GM10248 (cell line): ENCODE measurements at regions not wholly inside any gene's neighbourhood (a gene's known extent, or its start where the extent isn't known, plus 50 kb on each side); places are given as distances from the start of the nearest gene placed in this dataset.

ENCODE experiments used
- CTCF ChIA-PET: fragments of 300-600 bp; sonication (Branson Sonifier 250); formaldehyde crosslinking; extraction: SDS; loops from one replicate; lab custom pipeline; 2021; ENCODE audit warnings: antibody characterized with exemption; lab: Yijun Ruan, JAX
- POLR2A ChIA-PET: fragments of 350-650 bp; sonication (Branson Sonifier 250); formaldehyde crosslinking; extraction: SDS; loops from one replicate; lab custom pipeline; 2020; ENCODE audit warnings: antibody characterized with exemption; lab: Yijun Ruan, JAX
- DNase-seq: peaks from one replicate; pipeline ENCODE4 v3.0.0; 2012; ENCODE audit errors: extremely low spot score
- TF ChIP-seq, protein P1 (sequence below): IDR thresholded peaks from 2 replicates; pipeline ENCODE4 v1.5.1; 2012; ENCODE audit warnings: mild to moderate bottlenecking, low read depth; ENCODE audit errors: extremely low read depth, missing control alignments, control extremely low read depth

DNA sequence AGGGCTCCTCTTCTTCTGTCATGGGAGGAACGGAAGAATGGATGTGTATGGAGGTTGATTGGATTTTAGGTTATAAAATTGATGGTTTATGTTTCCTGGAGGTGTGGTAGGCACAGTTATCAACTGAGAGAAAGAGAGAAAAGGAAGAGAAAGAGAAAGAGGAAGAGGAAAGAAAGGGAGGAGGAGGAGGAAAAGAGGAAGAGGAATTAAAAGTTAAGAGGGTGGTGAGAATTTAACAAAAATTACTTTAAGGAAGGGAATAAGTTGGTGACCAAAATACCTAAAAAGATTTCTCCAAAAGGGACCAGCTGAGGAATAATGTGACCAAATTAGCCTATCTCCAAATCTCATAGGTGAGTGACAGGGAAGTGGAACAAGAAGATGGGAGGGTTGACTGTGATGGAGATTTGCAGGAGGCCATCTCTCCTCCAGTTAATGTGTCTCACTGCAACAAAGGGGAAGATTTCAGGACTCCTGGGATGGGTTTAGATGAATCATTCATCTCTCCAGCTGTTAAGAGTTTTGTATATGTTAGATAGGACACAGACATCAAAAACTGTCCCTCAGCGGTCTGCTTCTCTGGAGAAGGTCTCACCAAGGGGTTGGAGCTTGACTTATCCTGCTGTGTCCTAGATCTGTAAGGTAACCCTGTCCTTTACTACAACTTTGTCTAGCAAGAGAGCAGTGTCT is 76.0 kb upstream of the TMC1 start:
- no peak for DNase-seq
- CTCF ChIA-PET = interaction anchor here (0.9 to 4.3 kb wide), 2 partner anchors 12 to 14 kb away, joined by 3 to 25 read pairs; no protein-coding TSS in a partner anchor
- TF ChIP-seq, protein P1, sequence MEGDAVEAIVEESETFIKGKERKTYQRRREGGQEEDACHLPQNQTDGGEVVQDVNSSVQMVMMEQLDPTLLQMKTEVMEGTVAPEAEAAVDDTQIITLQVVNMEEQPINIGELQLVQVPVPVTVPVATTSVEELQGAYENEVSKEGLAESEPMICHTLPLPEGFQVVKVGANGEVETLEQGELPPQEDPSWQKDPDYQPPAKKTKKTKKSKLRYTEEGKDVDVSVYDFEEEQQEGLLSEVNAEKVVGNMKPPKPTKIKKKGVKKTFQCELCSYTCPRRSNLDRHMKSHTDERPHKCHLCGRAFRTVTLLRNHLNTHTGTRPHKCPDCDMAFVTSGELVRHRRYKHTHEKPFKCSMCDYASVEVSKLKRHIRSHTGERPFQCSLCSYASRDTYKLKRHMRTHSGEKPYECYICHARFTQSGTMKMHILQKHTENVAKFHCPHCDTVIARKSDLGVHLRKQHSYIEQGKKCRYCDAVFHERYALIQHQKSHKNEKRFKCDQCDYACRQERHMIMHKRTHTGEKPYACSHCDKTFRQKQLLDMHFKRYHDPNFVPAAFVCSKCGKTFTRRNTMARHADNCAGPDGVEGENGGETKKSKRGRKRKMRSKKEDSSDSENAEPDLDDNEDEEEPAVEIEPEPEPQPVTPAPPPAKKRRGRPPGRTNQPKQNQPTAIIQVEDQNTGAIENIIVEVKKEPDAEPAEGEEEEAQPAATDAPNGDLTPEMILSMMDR = no peak
- POLR2A ChIA-PET = no interaction called here

- CTCF ChIA-PET = interaction anchor here (0.9 to 4.3 kb wide), 9 partner anchors 15 to 156 kb away, joined by 3 to 25 read pairs (median 5); no protein-coding TSS in a partner anchor
- TF ChIP-seq, protein P1 = no peak
These were observed 77.0 kb upstream of the TMC1 start for GRCh38 chr9:72444435-72444834.

GRCh38 chr9:72443855-72444254 is 77.6 kb upstream of the TMC1 start:
- ChIA-PET POLR2A (interaction anchor here (1.6 kb wide), 1 partner anchor 79 kb away, joined by 14 read pairs; the partner anchor contains the start of gene ZFAND5), CTCF (interaction anchor here (0.6 to 4.3 kb wide), 14 partner anchors 9 to 163 kb away, joined by 3 to 25 read pairs (median 4); no protein-coding TSS in a partner anchor)
- DNase-seq = peak; percentile 72
- TF ChIP-seq, protein P1 = no peak

More at GRCh38 chr9:72444435-72444834, 77.0 kb upstream of the TMC1 start:
- POLR2A ChIA-PET = interaction anchor here (1.6 kb wide), 1 partner anchor 79 kb away, joined by 14 read pairs; the partner anchor contains the start of gene ZFAND5
- no peak for DNase-seq

DNA sequence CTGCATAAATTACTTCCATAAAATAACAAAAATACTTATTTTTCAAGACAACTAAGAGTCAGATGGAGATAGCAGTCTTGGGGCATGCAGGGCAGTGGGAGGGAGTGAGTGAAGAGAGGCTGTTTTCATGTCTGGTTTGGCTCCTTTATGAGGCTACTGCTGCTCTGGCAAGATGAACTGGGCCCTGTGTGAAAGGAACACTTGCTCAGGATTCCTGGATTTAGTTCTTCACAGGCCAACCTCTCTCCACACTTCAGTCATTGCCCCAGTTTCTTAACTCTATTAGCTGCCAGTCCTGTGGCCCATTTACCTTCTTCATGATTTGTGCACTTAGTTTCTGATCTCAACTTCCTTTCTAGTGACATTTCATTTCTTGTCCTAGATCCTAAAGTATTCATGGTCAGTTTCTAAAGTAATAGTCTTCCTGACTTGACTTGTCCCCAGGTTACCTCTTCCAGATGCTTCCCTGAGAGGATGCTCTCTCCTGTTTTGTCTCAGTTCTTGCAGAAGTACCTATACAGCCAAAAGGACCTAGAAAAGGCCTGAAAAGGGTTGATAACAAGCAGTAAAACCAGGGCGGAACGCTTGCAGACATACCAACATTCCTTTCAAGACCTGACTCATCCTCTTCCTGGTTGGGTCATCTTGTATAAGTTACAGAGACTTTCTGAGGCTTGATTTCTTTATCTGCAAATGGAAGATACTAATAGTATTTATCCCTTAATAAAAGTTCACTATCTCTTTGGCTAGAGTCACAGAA is 77.0 kb upstream of the ZFAND5 start:
- CTCF ChIA-PET = no interaction called here
- POLR2A ChIA-PET = no interaction called here
- TF ChIP-seq, protein P1 = no peak
- DNase-seq = no peak

- DNase-seq = no peak
- ChIA-PET POLR2A (no interaction called here), CTCF (interaction anchor here (0.9 to 1.5 kb wide), 2 partner anchors 10 to 169 kb away, joined by 3 read pairs; no protein-coding TSS in a partner anchor)
- TF ChIP-seq, protein P1 = no peak
These were observed 76.2 kb upstream of the ZFAND5 start for GRCh38 chr9:72440992-72441847.
